ENCODE measurements at regions not wholly inside any gene's neighbourhood (a gene's known extent, or its start where the extent isn't known, plus 50 kb on each side); places are given as distances from the start of the nearest gene placed in this dataset.
"Not testable (repeated sequence)": the region's sequence is repeated elsewhere in the genome, so short reads cannot be mapped to it uniquely, and the experiment has no call there.

- DNase-seq (ENCODE audit: low read depth in 2 of 2): no peak
Measured at GRCh38 chr6:2307799-2308198, 62.4 kb upstream of the GMDS start.

GRCh38 chr6:2305951-2306350 is 60.5 kb upstream of the GMDS start:
- no peak for DNase-seq (ENCODE audit: low read depth in 2 of 2)

GRCh38 chr6:2302482-2302881 is 57.1 kb upstream of the GMDS start:
- DNase-seq (ENCODE audit: low read depth in 2 of 2): not testable (repeated sequence)

DNA sequence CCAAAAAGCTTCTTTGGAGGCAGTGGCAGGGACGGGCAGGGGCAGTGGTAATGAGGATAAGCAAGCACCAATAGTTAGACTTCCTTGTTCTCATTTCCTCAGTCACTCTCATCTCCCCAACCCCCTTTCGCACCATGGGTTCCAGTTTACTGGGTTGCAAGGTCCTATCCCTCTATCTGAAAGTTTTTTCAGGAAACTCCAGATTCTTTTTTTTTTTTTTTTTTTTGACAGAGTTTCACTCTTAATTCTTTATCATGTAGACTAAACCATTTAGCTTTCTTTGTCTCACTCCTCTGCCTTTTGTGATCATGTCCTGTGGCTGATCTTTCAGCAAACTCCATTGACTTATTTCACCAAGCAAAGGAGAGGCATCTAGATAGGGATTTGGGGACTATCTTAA is 51.4 kb upstream of the GMDS start:
- DNase-seq (ENCODE audit: low read depth in 2 of 2): no peak
